Ishikawa (cell line): ENCODE measurements at regions not wholly inside any gene's neighbourhood (a gene's known extent, or its start where the extent isn't known, plus 50 kb on each side); places are given as distances from the start of the nearest gene placed in this dataset.

Source experiments
- EP300 ChIP-seq: IDR thresholded peaks from 2 replicates; pipeline ENCODE4 v1.6.1; 2012; ENCODE audit warnings: borderline replicate concordance
- RAD21 ChIP-seq: IDR thresholded peaks from 2 replicates; pipeline ENCODE4 v1.6.1; 2012; ENCODE audit warnings: low read depth
- TCF12 ChIP-seq: IDR thresholded peaks from 2 replicates; pipeline ENCODE4 v1.6.1; 2012; ENCODE audit warnings: low read depth

DNA sequence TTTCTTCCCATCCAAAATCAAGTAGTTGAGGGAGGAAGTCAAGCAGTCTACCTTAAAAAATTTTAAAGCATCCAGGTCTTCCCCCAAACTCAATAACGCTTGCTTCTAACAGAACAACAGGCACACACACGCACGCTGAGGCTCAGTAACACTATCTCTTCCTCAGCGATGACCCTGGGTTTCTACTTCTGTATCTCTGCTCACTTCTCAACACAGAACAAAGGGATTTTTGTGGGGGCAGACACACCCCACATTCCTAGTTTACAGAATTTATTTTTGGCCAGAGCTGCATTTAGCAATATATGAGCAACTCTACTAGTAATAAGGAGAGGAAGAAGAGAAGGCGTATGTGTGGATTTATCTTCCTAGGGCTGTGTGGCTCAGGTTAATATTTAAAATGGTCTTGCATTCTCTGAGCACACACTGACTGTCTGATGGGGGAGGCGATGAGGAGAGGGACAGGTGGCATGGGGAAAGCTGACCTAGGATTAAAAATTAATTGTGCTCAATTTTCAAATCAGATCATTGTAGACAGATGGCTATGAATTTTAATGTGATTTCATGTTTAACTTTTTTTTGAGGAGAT is 71.3 kb upstream of the PPM1B start:
- no peak for TF ChIP-seq RAD21
- TF ChIP-seq EP300, result no peak
- TF ChIP-seq TCF12, result no peak
